Retinal pigment epithelial cell (primary cell): ENCODE measurements at regions not wholly inside any gene's neighbourhood (a gene's known extent, or its start where the extent isn't known, plus 50 kb on each side); places are given as distances from the start of the nearest gene placed in this dataset.
A peak's percentile ranks its signal among the peaks of the same experiment; 100 is the strongest.

Source experiments
- DNase-seq: peaks from one replicate; pipeline ENCODE4 v3.0.0-alpha.2; 2010; ENCODE audit warnings: low read depth
- H3K4me3 ChIP-seq: 2 replicates; pipeline ENCODE4 v1.5.1; 2011; ENCODE audit warnings: mild to moderate bottlenecking, low read length, control low read depth, moderate library complexity
- TF ChIP-seq, protein P1 (sequence below): conservative IDR thresholded peaks from 2 replicates; pipeline ENCODE4 v1.5.1; 2011; ENCODE audit warnings: low read depth, low read length, control low read depth, inconsistent platforms

DNA sequence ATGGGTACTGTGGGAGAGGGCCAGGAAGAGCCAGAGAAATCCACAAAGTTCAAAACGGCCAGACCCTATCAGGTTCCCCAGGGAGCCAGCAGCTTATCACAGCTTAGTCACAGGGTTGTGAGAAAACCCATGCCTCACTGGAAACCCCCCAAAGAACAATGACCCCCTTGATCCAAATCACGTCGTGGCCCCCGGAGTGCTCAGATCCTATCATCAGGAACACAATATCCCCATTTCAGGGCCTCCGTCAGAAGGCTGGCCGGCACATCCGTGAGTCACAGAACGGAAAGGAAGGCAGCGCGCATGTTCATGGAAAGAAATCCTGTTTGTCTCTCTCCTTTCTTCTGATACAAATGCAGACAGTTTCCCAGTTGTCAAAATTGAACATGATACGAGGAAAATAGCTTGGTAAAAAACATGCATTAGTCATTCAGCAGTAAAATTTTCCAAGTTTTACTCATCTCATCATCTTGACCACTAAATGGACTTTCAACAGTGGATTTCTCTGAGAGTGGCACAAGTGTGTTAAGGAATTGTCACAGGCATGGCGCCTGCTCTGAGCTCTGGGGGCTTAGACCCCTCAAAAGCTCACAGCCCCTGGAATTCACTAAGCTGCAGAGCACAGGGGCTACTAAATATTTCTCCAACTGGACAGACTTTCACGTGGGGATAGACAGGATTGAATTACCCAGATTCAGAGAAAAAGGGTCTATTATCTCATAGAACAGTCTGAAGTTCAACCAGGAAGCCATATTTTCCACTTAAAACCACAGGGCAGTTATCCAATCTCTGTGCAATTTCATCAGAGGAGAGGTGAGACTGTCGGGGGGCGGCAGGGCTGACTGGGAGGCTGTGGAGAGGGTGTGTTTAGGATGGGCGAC lies 124.8 kb downstream of the RIPK4 start:
- TF ChIP-seq, protein P1, sequence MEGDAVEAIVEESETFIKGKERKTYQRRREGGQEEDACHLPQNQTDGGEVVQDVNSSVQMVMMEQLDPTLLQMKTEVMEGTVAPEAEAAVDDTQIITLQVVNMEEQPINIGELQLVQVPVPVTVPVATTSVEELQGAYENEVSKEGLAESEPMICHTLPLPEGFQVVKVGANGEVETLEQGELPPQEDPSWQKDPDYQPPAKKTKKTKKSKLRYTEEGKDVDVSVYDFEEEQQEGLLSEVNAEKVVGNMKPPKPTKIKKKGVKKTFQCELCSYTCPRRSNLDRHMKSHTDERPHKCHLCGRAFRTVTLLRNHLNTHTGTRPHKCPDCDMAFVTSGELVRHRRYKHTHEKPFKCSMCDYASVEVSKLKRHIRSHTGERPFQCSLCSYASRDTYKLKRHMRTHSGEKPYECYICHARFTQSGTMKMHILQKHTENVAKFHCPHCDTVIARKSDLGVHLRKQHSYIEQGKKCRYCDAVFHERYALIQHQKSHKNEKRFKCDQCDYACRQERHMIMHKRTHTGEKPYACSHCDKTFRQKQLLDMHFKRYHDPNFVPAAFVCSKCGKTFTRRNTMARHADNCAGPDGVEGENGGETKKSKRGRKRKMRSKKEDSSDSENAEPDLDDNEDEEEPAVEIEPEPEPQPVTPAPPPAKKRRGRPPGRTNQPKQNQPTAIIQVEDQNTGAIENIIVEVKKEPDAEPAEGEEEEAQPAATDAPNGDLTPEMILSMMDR: no peak
- H3K4me3 ChIP-seq: no peak overlapping the region
- DNase-seq: peak; percentile 86

DNA sequence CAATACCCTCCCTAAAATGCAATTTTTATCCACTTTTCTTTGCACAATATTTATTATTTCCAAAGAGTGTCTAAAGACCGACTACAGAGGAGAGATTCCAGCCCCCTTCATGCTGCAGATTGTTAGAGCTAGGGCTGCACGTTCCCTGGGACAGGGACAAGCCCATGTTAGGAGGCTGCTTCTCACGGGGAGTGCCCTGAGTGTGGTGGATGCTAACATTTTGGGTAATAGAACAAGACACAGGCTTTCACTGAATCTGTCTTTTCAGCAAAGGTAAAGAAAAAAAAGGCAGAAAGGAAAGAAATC lies 125.4 kb downstream of the RIPK4 start:
- no peak overlapping the region for H3K4me3 ChIP-seq
- TF ChIP-seq, protein P1: no peak
- no peak for DNase-seq

DNA sequence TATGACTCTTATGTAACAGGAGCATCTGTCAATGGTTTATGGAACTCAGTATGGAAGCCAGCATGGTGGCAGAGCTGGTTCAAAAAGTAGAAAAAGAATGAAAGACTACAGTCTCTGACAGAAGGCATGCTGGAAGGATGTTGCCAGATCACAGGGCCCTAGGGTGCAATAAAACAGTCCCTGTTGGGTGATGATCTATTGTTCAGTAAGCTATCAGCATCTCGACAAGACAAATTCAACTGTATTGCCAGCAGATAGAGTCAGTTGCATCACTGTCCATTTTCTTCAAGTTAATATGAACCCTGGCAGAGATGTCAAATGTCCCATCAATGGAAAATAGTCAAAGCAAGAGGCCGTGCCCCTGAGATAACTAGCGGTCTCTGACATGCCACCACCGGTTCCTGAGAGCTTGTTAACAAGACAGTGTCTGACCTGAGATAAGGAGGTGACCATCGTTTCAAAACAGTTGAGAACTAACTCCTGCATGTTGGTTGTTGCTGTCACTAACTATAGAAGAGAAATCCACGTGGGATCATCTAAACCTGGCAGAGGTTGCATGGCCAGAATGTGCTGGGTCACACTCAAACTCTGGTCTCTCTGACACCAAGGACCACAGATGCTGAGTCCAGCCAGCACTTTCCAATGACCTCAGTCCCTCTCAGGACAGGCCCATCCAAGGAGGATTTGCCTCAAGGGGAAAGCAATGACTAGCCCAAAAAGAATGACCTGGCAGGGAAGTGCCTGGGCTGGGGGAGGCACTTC lies 125.9 kb downstream of the RIPK4 start:
- TF ChIP-seq, protein P1: no peak
- DNase-seq: no peak
- H3K4me3 ChIP-seq: no peak overlapping the region

DNA sequence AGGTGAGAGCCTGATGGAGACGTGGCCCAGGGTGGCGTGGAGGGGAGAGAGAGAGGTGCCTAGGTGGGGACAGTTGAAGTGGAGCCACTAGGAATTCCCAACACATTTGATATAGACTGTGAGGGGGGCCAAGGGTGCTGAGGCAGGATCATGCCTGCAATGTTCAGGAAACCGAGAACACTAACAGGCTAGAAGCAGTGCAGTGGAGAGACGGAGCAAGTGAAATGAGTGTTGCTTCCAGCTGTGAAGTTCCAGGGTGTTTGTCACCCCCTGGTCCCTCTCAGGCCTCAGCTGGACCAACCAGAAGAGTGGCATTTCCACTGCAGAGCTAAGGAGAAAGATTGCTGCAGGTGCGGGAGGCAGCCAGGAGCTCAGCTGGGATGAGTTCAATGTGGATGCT lies 127.1 kb downstream of the RIPK4 start:
- no peak overlapping the region for H3K4me3 ChIP-seq
- TF ChIP-seq, protein P1: no peak
- DNase-seq: no peak

DNA sequence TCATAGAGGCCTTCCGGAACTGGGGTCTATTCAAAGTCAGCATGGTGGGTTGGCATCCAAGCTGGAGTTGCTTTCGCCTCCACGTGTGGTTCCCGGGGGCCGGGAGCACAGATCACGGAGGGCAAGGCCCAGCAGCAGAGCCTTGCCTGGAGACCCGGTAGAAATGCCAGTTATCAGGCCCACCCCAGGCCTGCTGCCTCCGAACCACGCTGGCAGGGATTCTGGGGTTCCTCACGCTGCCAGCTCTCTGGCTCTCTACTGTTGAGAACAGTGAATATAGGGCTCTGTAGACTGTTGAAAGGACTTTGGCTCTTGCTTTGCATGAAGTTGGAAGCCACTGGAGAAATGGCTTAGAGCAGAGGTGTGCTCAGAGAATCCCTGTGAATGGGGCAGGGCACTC lies 127.5 kb downstream of the RIPK4 start:
- TF ChIP-seq, protein P1: no peak

DNA sequence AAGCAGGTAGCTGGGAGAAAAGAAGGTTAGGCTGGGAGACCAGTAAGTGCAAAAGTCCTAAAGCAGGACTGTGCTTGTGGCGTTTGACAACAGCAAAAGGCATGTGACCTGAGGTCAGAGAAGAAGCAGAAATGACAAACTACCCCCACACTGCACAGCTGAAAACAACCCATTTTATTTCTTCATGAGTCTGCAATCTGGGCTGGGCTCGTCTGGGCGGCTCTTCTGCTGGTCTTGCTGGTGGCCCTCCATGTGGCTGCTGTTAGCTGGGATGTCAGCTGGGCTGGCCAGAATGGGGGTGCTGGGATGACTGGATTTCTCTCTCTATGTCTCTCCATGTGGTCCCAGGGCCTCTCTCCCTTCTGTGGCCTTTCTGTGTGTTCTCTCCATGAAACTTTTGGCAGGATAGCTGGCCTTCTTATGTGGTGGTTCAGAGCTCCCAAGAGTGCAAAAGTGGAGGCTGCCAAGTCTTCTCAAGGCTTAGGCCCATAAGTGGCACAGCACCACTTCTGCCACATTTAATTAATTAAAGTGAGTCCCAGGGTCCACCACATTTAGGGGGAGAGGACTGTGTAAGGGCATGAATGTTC lies 128.6 kb downstream of the RIPK4 start:
- TF ChIP-seq, protein P1: no peak
- no peak overlapping the region for H3K4me3 ChIP-seq
- no peak for DNase-seq

More for the DNA sequence above, 127.5 kb downstream of the RIPK4 start:
- no peak overlapping the region for H3K4me3 ChIP-seq
- no peak for DNase-seq
